ENCODE measurements at regions not wholly inside any gene's neighbourhood (a gene's known extent, or its start where the extent isn't known, plus 50 kb on each side); places are given as distances from the start of the nearest gene placed in this dataset.

GRCh38 chr2:237229905-237230304 is 144.2 kb downstream of the COPS8 start:
- no peak for TF ChIP-seq TEAD4 (IDR thresholded peaks at IDR 0.05)
- TF ChIP-seq CREB1 (IDR thresholded peaks at IDR 0.05; ENCODE audit: low read depth): no peak
- TF ChIP-seq, protein P1, sequence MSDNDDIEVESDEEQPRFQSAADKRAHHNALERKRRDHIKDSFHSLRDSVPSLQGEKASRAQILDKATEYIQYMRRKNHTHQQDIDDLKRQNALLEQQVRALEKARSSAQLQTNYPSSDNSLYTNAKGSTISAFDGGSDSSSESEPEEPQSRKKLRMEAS (IDR thresholded peaks at IDR 0.05): no peak
- no peak for TF ChIP-seq EP300 (IDR thresholded peaks at IDR 0.05; ENCODE audit: borderline replicate concordance)

DNA sequence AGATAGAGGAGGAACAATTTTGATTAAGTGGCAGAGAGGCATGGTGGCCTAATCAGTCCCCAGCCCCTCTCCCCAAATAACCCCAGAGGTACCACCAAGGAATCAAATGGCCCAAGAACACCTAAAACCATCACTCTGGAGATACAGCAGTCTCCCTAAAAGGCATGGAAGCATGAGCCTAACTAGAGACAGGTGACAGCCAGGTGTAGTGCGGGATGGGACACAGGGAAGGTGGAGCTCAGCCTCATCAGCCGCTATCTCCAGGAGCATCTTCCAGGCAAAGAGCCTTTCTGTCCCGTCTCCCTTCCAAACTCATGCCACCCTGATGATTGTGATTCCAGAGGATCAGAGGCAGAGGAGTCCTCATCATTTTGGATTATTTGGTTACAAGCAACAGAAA is 144.7 kb downstream of the COPS8 start:
- TF ChIP-seq TAF1 (IDR thresholded peaks at IDR 0.05; ENCODE audit: low read depth) (no peak), CREB1 (IDR thresholded peaks at IDR 0.05; ENCODE audit: low read depth) (no peak), ZBTB7A (IDR thresholded peaks at IDR 0.05; ENCODE audit: low read depth) (no peak), FOXM1 (IDR thresholded peaks at IDR 0.05; ENCODE audit: borderline replicate concordance, low read depth) (no peak), NFIC (IDR thresholded peaks at IDR 0.05) (no peak), EP300 (IDR thresholded peaks at IDR 0.05; ENCODE audit: borderline replicate concordance) (no peak)

DNA sequence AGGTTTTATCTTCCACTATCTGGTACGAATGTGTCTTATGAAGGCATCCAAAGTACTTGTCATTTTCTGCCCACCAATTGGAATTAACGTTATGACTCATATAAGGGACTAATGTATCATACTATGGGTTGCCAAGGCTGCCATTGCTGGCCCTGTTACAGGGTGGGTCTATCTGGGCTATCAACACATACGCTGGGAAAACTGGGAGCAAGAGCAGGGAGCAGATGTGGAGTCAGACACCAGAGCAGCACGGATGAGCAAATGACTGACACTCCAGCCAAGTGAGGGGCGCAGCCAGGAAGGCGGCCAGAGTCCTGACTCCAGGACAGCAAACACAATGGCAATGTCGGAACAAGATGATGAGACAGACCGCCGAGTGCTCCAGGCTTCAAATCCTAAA is 145.9 kb downstream of the COPS8 start:
- TF ChIP-seq YY1 (IDR thresholded peaks at IDR 0.05; ENCODE audit: low read depth) (no peak), NFIC (IDR thresholded peaks at IDR 0.05) (no peak), EGR1 (IDR thresholded peaks at IDR 0.05) (no peak), USF1 (IDR thresholded peaks at IDR 0.05) (no peak), ZBTB7A (IDR thresholded peaks at IDR 0.05; ENCODE audit: low read depth) (no peak)

GRCh38 chr2:237232166-237232565 is 146.5 kb downstream of the COPS8 start:
- TF ChIP-seq RAD21 (IDR thresholded peaks at IDR 0.05; ENCODE audit: low read depth) (no peak), YY1 (IDR thresholded peaks at IDR 0.05; ENCODE audit: low read depth) (no peak), USF1 (IDR thresholded peaks at IDR 0.05) (no peak), NFIC (IDR thresholded peaks at IDR 0.05) (no peak), FOXM1 (IDR thresholded peaks at IDR 0.05; ENCODE audit: borderline replicate concordance, low read depth) (no peak), TCF12 (IDR thresholded peaks at IDR 0.05; ENCODE audit: low read depth) (no peak), CREB1 (IDR thresholded peaks at IDR 0.05; ENCODE audit: low read depth) (no peak), CEBPB (IDR thresholded peaks at IDR 0.05) (no peak), EP300 (IDR thresholded peaks at IDR 0.05; ENCODE audit: borderline replicate concordance) (no peak), EGR1 (IDR thresholded peaks at IDR 0.05) (no peak), TAF1 (IDR thresholded peaks at IDR 0.05; ENCODE audit: low read depth) (no peak), ZBTB7A (IDR thresholded peaks at IDR 0.05; ENCODE audit: low read depth) (no peak), TEAD4 (IDR thresholded peaks at IDR 0.05) (no peak)
- TF ChIP-seq, protein P1 (IDR thresholded peaks at IDR 0.05): no peak
- TF ChIP-seq, protein P2, sequence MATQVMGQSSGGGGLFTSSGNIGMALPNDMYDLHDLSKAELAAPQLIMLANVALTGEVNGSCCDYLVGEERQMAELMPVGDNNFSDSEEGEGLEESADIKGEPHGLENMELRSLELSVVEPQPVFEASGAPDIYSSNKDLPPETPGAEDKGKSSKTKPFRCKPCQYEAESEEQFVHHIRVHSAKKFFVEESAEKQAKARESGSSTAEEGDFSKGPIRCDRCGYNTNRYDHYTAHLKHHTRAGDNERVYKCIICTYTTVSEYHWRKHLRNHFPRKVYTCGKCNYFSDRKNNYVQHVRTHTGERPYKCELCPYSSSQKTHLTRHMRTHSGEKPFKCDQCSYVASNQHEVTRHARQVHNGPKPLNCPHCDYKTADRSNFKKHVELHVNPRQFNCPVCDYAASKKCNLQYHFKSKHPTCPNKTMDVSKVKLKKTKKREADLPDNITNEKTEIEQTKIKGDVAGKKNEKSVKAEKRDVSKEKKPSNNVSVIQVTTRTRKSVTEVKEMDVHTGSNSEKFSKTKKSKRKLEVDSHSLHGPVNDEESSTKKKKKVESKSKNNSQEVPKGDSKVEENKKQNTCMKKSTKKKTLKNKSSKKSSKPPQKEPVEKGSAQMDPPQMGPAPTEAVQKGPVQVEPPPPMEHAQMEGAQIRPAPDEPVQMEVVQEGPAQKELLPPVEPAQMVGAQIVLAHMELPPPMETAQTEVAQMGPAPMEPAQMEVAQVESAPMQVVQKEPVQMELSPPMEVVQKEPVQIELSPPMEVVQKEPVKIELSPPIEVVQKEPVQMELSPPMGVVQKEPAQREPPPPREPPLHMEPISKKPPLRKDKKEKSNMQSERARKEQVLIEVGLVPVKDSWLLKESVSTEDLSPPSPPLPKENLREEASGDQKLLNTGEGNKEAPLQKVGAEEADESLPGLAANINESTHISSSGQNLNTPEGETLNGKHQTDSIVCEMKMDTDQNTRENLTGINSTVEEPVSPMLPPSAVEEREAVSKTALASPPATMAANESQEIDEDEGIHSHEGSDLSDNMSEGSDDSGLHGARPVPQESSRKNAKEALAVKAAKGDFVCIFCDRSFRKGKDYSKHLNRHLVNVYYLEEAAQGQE (IDR thresholded peaks at IDR 0.05; ENCODE audit: low read depth): no peak

- TF ChIP-seq, protein P2 (IDR thresholded peaks at IDR 0.05; ENCODE audit: low read depth): no peak
- TF ChIP-seq EP300 (IDR thresholded peaks at IDR 0.05; ENCODE audit: borderline replicate concordance): no peak
- TF ChIP-seq EGR1 (IDR thresholded peaks at IDR 0.05): no peak
- no peak for TF ChIP-seq YY1 (IDR thresholded peaks at IDR 0.05; ENCODE audit: low read depth)
- no peak for TF ChIP-seq USF1 (IDR thresholded peaks at IDR 0.05)
- TF ChIP-seq RAD21 (IDR thresholded peaks at IDR 0.05; ENCODE audit: low read depth): no peak
- no peak for TF ChIP-seq CREB1 (IDR thresholded peaks at IDR 0.05; ENCODE audit: low read depth)
- TF ChIP-seq TCF12 (IDR thresholded peaks at IDR 0.05; ENCODE audit: low read depth): no peak
- TF ChIP-seq CEBPB (IDR thresholded peaks at IDR 0.05): no peak
- TF ChIP-seq, protein P1 (IDR thresholded peaks at IDR 0.05): no peak
- TF ChIP-seq TEAD4 (IDR thresholded peaks at IDR 0.05): no peak
- TF ChIP-seq FOXM1 (IDR thresholded peaks at IDR 0.05; ENCODE audit: borderline replicate concordance, low read depth): no peak
- no peak for TF ChIP-seq TAF1 (IDR thresholded peaks at IDR 0.05; ENCODE audit: low read depth)
- TF ChIP-seq ZBTB7A (IDR thresholded peaks at IDR 0.05; ENCODE audit: low read depth): no peak
Observed at GRCh38 chr2:237234268-237234667, 148.6 kb downstream of the COPS8 start.
